Suppressor macrophage treated with lipopolysaccharide for 4 hours (primary cell): ENCODE measurements at regions not wholly inside any gene's neighbourhood (a gene's known extent, or its start where the extent isn't known, plus 50 kb on each side); places are given as distances from the start of the nearest gene placed in this dataset.

Experiments
- DNase-seq: peaks from one replicate; pipeline ENCODE4 v3.0.0-alpha.2; 2020

- DNase-seq: no peak
Observed at GRCh38 chr5:105428451-105429380, 1866.1 kb upstream of the NUDT12 start.

- no peak for DNase-seq
Observed at GRCh38 chr5:105414067-105414466, 1851.5 kb upstream of the NUDT12 start.

GRCh38 chr5:105413406-105413990 is 1850.9 kb upstream of the NUDT12 start:
- DNase-seq: no peak

- DNase-seq: no peak
Observed at GRCh38 chr5:105409695-105410094, 1847.1 kb upstream of the NUDT12 start.

- no peak for DNase-seq
Observed at GRCh38 chr5:105407200-105407599, 1844.6 kb upstream of the NUDT12 start.

- no peak for DNase-seq
Observed at GRCh38 chr5:105397749-105398148, 1835.2 kb upstream of the NUDT12 start.

GRCh38 chr5:105392710-105393149 is 1830.1 kb upstream of the NUDT12 start:
- DNase-seq: no peak

- no peak for DNase-seq
Observed at GRCh38 chr5:105392122-105392709, 1829.6 kb upstream of the NUDT12 start.

GRCh38 chr5:105380126-105380525 is 1817.5 kb upstream of the NUDT12 start:
- DNase-seq: no peak

GRCh38 chr5:105371169-105371568 is 1808.6 kb upstream of the NUDT12 start:
- no peak for DNase-seq

GRCh38 chr5:105350486-105351140 is 1788.0 kb upstream of the NUDT12 start:
- DNase-seq: no peak

- no peak for DNase-seq
Observed at GRCh38 chr5:105331558-105331957, 1769.0 kb upstream of the NUDT12 start.

- DNase-seq: no peak
Observed at GRCh38 chr5:105330185-105330584, 1767.6 kb upstream of the NUDT12 start.

- DNase-seq: no peak
Observed at GRCh38 chr5:105304859-105305258, 1742.3 kb upstream of the NUDT12 start.

GRCh38 chr5:105288946-105289345 is 1726.4 kb upstream of the NUDT12 start:
- no peak for DNase-seq

- DNase-seq: no peak
Observed at GRCh38 chr5:105283134-105283533, 1720.5 kb upstream of the NUDT12 start.

- no peak for DNase-seq
Observed at GRCh38 chr5:105274079-105274478, 1711.5 kb upstream of the NUDT12 start.

- no peak for DNase-seq
Observed at GRCh38 chr5:105263515-105263914, 1700.9 kb upstream of the NUDT12 start.

- DNase-seq: no peak
Observed at GRCh38 chr5:105259581-105260217, 1697.1 kb upstream of the NUDT12 start.

GRCh38 chr5:105238561-105238960 is 1676.0 kb upstream of the NUDT12 start:
- DNase-seq: no peak

- DNase-seq: no peak
Observed at GRCh38 chr5:105230516-105231157, 1668.0 kb upstream of the NUDT12 start.

GRCh38 chr5:105218018-105218417 is 1655.4 kb upstream of the NUDT12 start:
- no peak for DNase-seq
